Right atrium auricular region (tissue), 2 donors: ENCODE measurements at regions not wholly inside any gene's neighbourhood (a gene's known extent, or its start where the extent isn't known, plus 50 kb on each side); places are given as distances from the start of the nearest gene placed in this dataset.
A peak's percentile ranks its signal among the peaks of the same experiment; 100 is the strongest.

Experiments used
- DNase-seq: peaks from one replicate; pipeline ENCODE4 v3.0.0-alpha.2; 2019; ENCODE audit warnings: low spot score
- H3K27ac ChIP-seq, 2 donors: fragments of 200-600 bp; sonication (generic); 1 replicate in 1 of 2; 2 replicates in 1 of 2; pipeline ENCODE4 v1.5.1; 2016 to 2019
- H3K27me3 ChIP-seq, 2 donors: fragments of 200-600 bp; sonication (generic); one replicate each; pipeline versions ENCODE4 v1.5.1 to v1.6.0; 2017 to 2019
- H3K36me3 ChIP-seq: fragments of 200-600 bp; sonication (generic); one replicate; pipeline ENCODE4 v1.5.1; 2016
- H3K4me1 ChIP-seq, 2 donors: fragments of 200-600 bp; sonication (generic); one replicate each; pipeline versions ENCODE4 v1.5.1 to v1.6.0; 2017 to 2019
- H3K4me3 ChIP-seq, 2 donors: fragments of 200-600 bp; sonication (generic); 1 replicate in 1 of 2; 2 replicates in 1 of 2; pipeline ENCODE4 v1.5.1; 2017 to 2019; ENCODE audit warnings: mild to moderate bottlenecking in 1 of 2, moderate library complexity in 1 of 2
- H3K9me3 ChIP-seq, 2 donors: fragments of 200-600 bp; sonication (generic); one replicate each; pipeline ENCODE4 v1.5.1; 2019
- TF ChIP-seq, protein P1 (sequence below), 2 donors: fragments of 200-600 bp; sonication (generic); IDR thresholded peaks; one replicate each; pipeline ENCODE4 v1.5.1; 2019; ENCODE audit warnings: antibody characterized with exemption in 2 of 2

GRCh38 chr16:64475627-64476351 lies 646.1 kb downstream of the CDH11 start:
- no peaks in the 10 kb centered on the region for H3K27me3 ChIP-seq
- H3K4me3 ChIP-seq = no peak overlapping the region
- H3K36me3 ChIP-seq = no peaks in the 10 kb centered on the region
- H3K9me3 ChIP-seq = peaks cover 0 to 7% of the 10 kb centered on the region in 2 donors
- peak overlapping the region; percentile 42 to 66 for H3K27ac ChIP-seq
- TF ChIP-seq, protein P1, sequence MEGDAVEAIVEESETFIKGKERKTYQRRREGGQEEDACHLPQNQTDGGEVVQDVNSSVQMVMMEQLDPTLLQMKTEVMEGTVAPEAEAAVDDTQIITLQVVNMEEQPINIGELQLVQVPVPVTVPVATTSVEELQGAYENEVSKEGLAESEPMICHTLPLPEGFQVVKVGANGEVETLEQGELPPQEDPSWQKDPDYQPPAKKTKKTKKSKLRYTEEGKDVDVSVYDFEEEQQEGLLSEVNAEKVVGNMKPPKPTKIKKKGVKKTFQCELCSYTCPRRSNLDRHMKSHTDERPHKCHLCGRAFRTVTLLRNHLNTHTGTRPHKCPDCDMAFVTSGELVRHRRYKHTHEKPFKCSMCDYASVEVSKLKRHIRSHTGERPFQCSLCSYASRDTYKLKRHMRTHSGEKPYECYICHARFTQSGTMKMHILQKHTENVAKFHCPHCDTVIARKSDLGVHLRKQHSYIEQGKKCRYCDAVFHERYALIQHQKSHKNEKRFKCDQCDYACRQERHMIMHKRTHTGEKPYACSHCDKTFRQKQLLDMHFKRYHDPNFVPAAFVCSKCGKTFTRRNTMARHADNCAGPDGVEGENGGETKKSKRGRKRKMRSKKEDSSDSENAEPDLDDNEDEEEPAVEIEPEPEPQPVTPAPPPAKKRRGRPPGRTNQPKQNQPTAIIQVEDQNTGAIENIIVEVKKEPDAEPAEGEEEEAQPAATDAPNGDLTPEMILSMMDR (IDR thresholded peaks at IDR 0.05) = no peak
- peaks cover 0 to 12% of the 10 kb centered on the region in 2 donors for H3K4me1 ChIP-seq
- DNase-seq = no peak

- no peak overlapping the region for H3K27ac ChIP-seq
- no peaks in the 10 kb centered on the region for H3K36me3 ChIP-seq
- no peak overlapping the region for H3K4me3 ChIP-seq
- peaks cover 0 to 16% of the 10 kb centered on the region in 2 donors for H3K4me1 ChIP-seq
- H3K9me3 ChIP-seq = peaks cover 0 to 5% of the 10 kb centered on the region in 2 donors
- no peak for DNase-seq
- H3K27me3 ChIP-seq = no peaks in the 10 kb centered on the region
- TF ChIP-seq, protein P1 (IDR thresholded peaks at IDR 0.05) = no peak
These were observed 650.9 kb downstream of the CDH11 start for GRCh38 chr16:64470916-64471315.

- DNase-seq = no peak
- Histone ChIP-seq H3K27me3 (no peaks in the 10 kb centered on the region), H3K27ac (no peak overlapping the region), H3K9me3 (peaks cover 0 to 7% of the 10 kb centered on the region in 2 donors), H3K4me1 (peaks cover 0 to 16% of the 10 kb centered on the region in 2 donors), H3K36me3 (no peaks in the 10 kb centered on the region), H3K4me3 (no peak overlapping the region)
- TF ChIP-seq, protein P1 (IDR thresholded peaks at IDR 0.05) = peak in 1 of 2 donors; percentile 40
These were observed 651.8 kb downstream of the CDH11 start for GRCh38 chr16:64469906-64470702.

- no peak overlapping the region for H3K4me3 ChIP-seq
These were observed 652.5 kb downstream of the CDH11 start for GRCh38 chr16:64469351-64469750.

DNA sequence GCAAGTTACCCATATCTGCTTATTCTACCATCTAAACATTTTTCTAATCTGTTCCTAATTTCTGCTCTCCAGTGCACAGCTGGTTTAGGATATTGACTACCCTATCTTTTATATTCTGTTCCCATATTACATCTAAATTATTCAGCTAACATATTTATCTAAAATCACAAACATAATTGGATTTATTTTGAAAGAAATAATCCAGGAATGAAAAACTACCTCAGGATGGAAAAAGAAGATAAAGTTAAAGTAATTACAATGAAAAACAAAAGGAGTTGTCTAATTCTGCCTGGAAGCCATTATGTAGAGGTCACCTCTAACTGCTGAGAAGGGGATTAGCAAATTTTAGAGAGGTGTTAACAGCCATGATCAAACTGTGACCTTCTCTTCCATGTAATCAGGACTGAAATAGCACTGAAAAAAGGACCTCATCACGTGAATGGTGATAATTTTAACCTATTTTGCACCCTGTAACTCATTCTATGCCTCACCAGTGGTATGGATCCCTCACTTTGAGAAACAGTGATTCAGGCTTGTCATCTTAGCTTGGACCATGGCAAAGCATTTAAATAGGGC lies 653.3 kb downstream of the CDH11 start:
- Histone ChIP-seq H3K27me3 (no peaks in the 10 kb centered on the region), H3K4me1 (peaks cover 0 to 16% of the 10 kb centered on the region in 2 donors), H3K9me3 (peaks cover 0 to 7% of the 10 kb centered on the region in 2 donors), H3K27ac (peak overlapping the region in 1 of 2 donors; percentile 33), H3K36me3 (no peaks in the 10 kb centered on the region), H3K4me3 (no peak overlapping the region)
- DNase-seq = no peak
- TF ChIP-seq, protein P1 (IDR thresholded peaks at IDR 0.05) = no peak

More at GRCh38 chr16:64469351-64469750, 652.5 kb downstream of the CDH11 start:
- Histone ChIP-seq H3K27ac (no peak overlapping the region), H3K4me1 (peaks cover 0 to 16% of the 10 kb centered on the region in 2 donors), H3K36me3 (no peaks in the 10 kb centered on the region), H3K9me3 (peaks cover 0 to 7% of the 10 kb centered on the region in 2 donors), H3K27me3 (no peaks in the 10 kb centered on the region)
- no peak for DNase-seq
- TF ChIP-seq, protein P1 (IDR thresholded peaks at IDR 0.05) = no peak
